ENCODE measurements at regions not wholly inside any gene's neighbourhood (a gene's known extent, or its start where the extent isn't known, plus 50 kb on each side); places are given as distances from the start of the nearest gene placed in this dataset.

DNA sequence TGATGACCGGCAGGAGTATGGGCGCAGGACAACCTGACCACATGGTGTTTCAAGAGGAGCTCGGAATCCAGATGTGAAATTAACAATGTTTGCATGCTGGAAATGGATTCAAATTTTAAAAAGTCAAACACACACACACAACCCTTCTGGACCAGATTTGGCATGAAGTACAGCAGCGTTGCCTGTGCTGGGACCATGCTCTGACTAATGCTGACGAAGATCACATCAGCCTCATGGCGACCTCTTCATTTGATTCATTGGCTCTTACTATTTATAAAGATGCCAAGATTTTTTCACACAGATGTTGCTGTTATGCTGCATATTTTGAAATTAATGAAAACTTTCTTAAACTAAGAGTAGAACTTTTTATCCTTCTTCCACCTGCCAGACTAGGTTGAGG lies 926.6 kb upstream of the TMEM132C start:
- H3K4me3 ChIP-seq, result no peak overlapping the region
- no peak for DNase-seq (ENCODE audit: low spot score)
- no peak overlapping the region for H3K27ac ChIP-seq
- TF ChIP-seq, protein P1, sequence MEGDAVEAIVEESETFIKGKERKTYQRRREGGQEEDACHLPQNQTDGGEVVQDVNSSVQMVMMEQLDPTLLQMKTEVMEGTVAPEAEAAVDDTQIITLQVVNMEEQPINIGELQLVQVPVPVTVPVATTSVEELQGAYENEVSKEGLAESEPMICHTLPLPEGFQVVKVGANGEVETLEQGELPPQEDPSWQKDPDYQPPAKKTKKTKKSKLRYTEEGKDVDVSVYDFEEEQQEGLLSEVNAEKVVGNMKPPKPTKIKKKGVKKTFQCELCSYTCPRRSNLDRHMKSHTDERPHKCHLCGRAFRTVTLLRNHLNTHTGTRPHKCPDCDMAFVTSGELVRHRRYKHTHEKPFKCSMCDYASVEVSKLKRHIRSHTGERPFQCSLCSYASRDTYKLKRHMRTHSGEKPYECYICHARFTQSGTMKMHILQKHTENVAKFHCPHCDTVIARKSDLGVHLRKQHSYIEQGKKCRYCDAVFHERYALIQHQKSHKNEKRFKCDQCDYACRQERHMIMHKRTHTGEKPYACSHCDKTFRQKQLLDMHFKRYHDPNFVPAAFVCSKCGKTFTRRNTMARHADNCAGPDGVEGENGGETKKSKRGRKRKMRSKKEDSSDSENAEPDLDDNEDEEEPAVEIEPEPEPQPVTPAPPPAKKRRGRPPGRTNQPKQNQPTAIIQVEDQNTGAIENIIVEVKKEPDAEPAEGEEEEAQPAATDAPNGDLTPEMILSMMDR (IDR thresholded peaks at IDR 0.05), result no peak

DNA sequence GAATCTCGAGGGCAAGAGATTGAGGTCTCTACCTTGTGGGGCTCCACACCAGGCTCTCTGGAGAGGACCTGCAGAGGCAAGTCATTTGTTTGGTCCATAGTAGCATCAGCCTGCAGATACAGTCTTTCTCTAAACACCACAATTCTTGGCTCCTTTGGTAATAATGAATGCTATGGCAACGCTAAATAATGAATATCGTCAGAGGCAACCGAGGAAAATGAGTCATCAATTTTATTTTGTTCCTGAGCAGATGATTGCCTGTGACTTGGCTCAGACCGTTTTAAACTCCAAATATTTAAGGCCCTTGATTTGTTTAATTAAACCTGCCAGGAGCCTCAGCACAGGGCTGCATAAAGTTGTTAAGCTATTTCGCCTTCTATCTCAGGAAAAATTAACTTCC lies 924.1 kb upstream of the TMEM132C start:
- TF ChIP-seq, protein P1 (IDR thresholded peaks at IDR 0.05), result no peak
- no peak for DNase-seq (ENCODE audit: low spot score)

DNA sequence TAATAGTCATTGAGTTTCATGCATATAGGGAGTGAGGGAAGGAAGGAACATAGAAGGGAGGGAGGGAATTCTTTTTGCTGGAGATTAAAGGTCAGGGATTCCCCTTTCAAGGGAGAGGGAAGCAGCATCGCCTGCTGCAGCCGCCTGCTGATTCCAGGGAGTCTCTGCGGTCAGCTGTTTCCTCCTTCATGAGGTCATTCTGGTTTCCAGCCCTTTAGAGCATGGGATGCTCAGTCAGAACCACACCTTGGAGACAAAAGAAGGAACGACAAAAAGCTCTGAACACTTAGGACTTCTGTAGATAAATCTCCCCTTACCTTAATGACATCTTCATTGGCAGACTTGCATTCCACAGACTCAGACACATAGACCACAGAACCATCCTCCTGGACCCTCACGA lies 923.0 kb upstream of the TMEM132C start:
- DNase-seq (ENCODE audit: low spot score), result no peak
- TF ChIP-seq, protein P1 (IDR thresholded peaks at IDR 0.05), result no peak
- H3K27ac ChIP-seq, result no peak overlapping the region
- H3K4me3 ChIP-seq, result no peak overlapping the region

More for the DNA sequence above, 924.1 kb upstream of the TMEM132C start:
- Histone ChIP-seq H3K27ac (no peak overlapping the region), H3K4me3 (no peak overlapping the region)

DNA sequence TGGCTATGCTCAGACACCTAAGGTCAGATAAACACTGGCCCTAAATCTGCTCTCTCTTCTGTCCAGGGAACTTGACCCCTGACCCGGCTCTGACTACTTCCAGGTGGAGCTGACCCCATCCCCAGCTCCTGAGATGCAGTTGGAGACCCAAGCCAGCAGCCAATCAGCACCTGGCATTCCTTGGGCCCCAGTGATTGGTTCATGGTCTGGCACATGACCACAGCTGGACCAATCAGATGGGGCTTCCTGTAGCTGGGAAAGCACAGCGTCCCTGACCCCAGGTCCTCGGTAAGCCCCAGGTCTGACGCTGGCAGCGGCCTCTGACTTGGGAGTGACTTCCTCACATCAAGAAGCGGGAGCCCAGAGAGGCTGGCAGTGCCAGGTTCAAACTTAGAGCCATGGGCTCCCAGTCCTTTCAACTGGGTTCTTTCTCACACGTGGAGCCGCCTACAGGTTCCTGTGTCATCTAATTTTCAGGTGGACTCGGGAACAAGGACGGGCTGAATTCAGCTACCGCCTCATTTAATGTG lies 915.4 kb upstream of the TMEM132C start:
- DNase-seq (ENCODE audit: low spot score), result no peak
- no peak overlapping the region for H3K27ac ChIP-seq
- TF ChIP-seq, protein P1 (IDR thresholded peaks at IDR 0.05), result no peak
- H3K4me3 ChIP-seq, result no peak overlapping the region

DNA sequence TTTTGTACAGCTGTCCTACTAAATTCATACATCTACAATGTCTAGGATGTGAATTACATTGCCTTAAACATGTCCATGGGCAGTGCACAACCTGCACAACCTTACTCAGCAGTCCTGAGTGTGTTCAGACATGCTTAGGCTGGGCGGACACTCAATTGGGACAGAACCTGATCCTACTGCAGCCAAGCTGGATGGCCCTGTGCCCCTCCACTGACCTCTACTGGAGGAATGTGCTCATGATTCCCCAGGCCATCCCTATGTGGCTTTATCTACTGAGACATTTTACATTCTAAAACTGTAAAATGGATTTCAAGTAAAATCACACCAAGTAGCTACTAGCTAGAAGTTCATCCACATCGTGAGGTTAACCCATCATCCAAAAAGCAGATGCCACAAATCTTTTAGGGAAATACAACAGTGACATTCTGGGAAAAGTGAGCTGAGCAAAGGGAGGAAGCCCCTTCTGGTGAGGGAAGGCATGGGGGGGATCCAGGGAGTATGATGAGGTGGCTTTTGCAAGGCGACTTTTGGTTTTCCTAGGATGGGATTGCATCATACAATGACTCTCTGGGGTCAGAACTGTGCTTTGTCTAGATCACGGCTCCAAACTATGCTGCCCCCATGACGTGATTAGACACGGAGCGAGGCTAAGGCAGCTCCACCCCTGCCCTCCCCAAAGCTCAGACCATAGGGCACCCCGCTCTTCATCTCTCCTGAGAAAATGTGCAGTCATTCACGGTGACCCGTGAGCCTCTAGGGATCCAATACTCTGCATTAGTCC lies 911.7 kb upstream of the TMEM132C start:
- Histone ChIP-seq H3K27ac (no peak overlapping the region), H3K4me3 (no peak overlapping the region)
- TF ChIP-seq, protein P1 (IDR thresholded peaks at IDR 0.05), result no peak
- DNase-seq (ENCODE audit: low spot score), result no peak

DNA sequence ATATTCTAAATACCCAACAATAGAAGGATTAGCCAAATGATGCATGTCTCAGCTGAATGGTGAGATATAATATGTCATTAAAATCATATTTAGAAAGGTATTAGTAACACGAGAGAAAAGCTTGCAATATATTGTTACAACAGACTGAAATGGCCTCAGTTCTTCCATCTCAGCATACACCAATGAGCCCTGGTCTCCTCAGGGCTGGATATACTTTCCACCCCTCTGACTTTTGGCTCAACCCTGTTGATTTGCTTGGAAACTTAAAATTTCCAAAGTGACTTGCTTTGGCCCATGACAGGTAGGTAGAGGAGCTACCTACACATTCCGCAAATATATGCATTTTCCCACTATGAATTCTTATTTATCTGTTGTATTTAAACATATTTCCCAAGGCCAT lies 908.1 kb upstream of the TMEM132C start:
- no peak overlapping the region for H3K4me3 ChIP-seq
- TF ChIP-seq, protein P1 (IDR thresholded peaks at IDR 0.05), result no peak
- no peak for DNase-seq (ENCODE audit: low spot score)
- no peak overlapping the region for H3K27ac ChIP-seq

DNA sequence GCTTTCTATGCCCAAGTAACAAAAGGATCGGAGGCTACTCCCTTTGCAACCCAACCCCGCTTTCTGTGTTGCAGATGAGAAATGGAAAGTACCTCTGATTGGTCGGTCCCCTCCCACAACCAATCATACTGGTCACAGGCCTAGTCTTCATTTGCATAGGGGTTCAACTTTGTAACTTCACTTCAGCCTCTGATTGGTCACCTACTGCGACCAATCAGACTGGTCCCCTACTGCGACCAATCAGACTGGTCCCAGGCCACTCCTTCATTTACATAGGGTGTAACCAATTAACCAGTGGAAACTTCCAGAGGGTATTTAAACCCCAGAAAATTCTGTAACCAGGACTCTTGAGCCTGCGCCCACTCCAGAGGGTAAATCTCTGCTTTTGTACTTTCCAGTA lies 906.4 kb upstream of the TMEM132C start:
- Histone ChIP-seq H3K27ac (no peak overlapping the region), H3K4me3 (no peak overlapping the region)
- TF ChIP-seq, protein P1 (IDR thresholded peaks at IDR 0.05), result no peak
- no peak for DNase-seq (ENCODE audit: low spot score)

Measured in coronary artery (tissue), 2 donors.